H9 (cell line): ENCODE measurements at regions not wholly inside any gene's neighbourhood (a gene's known extent, or its start where the extent isn't known, plus 50 kb on each side); places are given as distances from the start of the nearest gene placed in this dataset.

Experiments used
- DNase-seq: peaks from one replicate; pipeline ENCODE4 v3.0.0-alpha.2; 2017
- H2AFZ ChIP-seq: one replicate; pipeline ENCODE4 v1.6.1; 2013; ENCODE audit warnings: mild to moderate bottlenecking, low read length, control low read depth, moderate library complexity
- H2AK5ac ChIP-seq: 2 replicates; pipeline ENCODE4 v1.6.1; 2013; ENCODE audit warnings: low read length, control low read depth, mixed read lengths; ENCODE audit not compliant: insufficient read length
- H2BK120ac ChIP-seq: one replicate; pipeline ENCODE4 v1.6.1; 2013; ENCODE audit warnings: low read depth, mild to moderate bottlenecking, low read length, control low read depth, inconsistent platforms; ENCODE audit not compliant: poor library complexity, severe bottlenecking
- H2BK12ac ChIP-seq: 2 replicates; pipeline ENCODE4 v1.6.1; 2013; ENCODE audit warnings: low read length, control low read depth, mixed read lengths, low read depth; ENCODE audit not compliant: insufficient read length
- H2BK15ac ChIP-seq: 2 replicates; pipeline ENCODE4 v1.6.1; 2013; ENCODE audit warnings: low read depth, low read length, control low read depth
- H2BK20ac ChIP-seq: one replicate; pipeline ENCODE4 v1.6.1; 2013; ENCODE audit warnings: low read depth, mild to moderate bottlenecking, low read length, control low read depth, inconsistent platforms; ENCODE audit not compliant: poor library complexity, severe bottlenecking
- H2BK5ac ChIP-seq: 2 replicates; pipeline ENCODE4 v1.6.1; 2013; ENCODE audit warnings: low read length, control low read depth, mixed read lengths; ENCODE audit not compliant: insufficient read length
- H3K14ac ChIP-seq: 2 replicates; pipeline ENCODE4 v1.6.1; 2013; ENCODE audit warnings: low read length, control low read depth; ENCODE audit not compliant: insufficient read depth
- H3K18ac ChIP-seq: 2 replicates; pipeline ENCODE4 v1.6.1; 2013; ENCODE audit warnings: low read depth, mild to moderate bottlenecking, mixed read lengths, low read length, control low read depth; ENCODE audit not compliant: insufficient read length
- H3K23ac ChIP-seq: 2 replicates; pipeline ENCODE4 v1.6.1; 2013; ENCODE audit warnings: low read length, control low read depth, mixed read lengths, low read depth; ENCODE audit not compliant: insufficient read length
- H3K23me2 ChIP-seq: 2 replicates; pipeline ENCODE4 v1.6.1; 2013; ENCODE audit warnings: low read depth, mild to moderate bottlenecking, mixed read lengths, low read length, control low read depth; ENCODE audit not compliant: insufficient read length, poor library complexity, severe bottlenecking
- H3K27ac ChIP-seq: 2 replicates; pipeline ENCODE4 v1.5.1; 2013; ENCODE audit warnings: low read length, control low read depth, mixed read lengths, low read depth; ENCODE audit not compliant: insufficient read length
- H3K27me3 ChIP-seq: 2 replicates; pipeline ENCODE4 v1.6.1; 2013; ENCODE audit warnings: low read length, control low read depth, inconsistent platforms; ENCODE audit not compliant: insufficient read depth
- H3K4ac ChIP-seq: 2 replicates; pipeline ENCODE4 v1.6.1; 2013; ENCODE audit warnings: low read depth, mild to moderate bottlenecking, control low read depth, inconsistent platforms, low read length, moderate library complexity
- H3K4me1 ChIP-seq: 2 replicates; pipeline ENCODE4 v1.6.1; 2013; ENCODE audit warnings: low read length, control low read depth, inconsistent platforms; ENCODE audit not compliant: insufficient read depth
- H3K4me2 ChIP-seq: 2 replicates; pipeline ENCODE4 v1.6.1; 2013; ENCODE audit warnings: low read length, control low read depth, mixed read lengths; ENCODE audit not compliant: insufficient read length, insufficient read depth
- H3K56ac ChIP-seq: 2 replicates; pipeline ENCODE4 v1.6.1; 2013; ENCODE audit warnings: low read depth, mild to moderate bottlenecking, mixed read lengths, low read length, control low read depth; ENCODE audit not compliant: insufficient read length
- H3K79me1 ChIP-seq: 2 replicates; pipeline ENCODE4 v1.6.1; 2013; ENCODE audit warnings: low read depth, mild to moderate bottlenecking, moderate library complexity, low read length, control low read depth, inconsistent platforms; ENCODE audit not compliant: insufficient read depth, poor library complexity, severe bottlenecking
- H3K79me2 ChIP-seq: 2 replicates; pipeline ENCODE4 v1.6.1; 2013; ENCODE audit warnings: low read length, control low read depth, inconsistent platforms; ENCODE audit not compliant: insufficient read depth
- H3K9ac ChIP-seq: 2 replicates; pipeline ENCODE4 v1.6.1; 2013; ENCODE audit warnings: low read length, control low read depth, mixed read lengths; ENCODE audit not compliant: insufficient read length; ENCODE audit errors: extremely low read depth
- H3K9me3 ChIP-seq: one replicate; pipeline ENCODE4 v1.6.1; 2013; ENCODE audit warnings: low read depth, low read length, inconsistent platforms; ENCODE audit not compliant: control insufficient read depth
- H3T11ph ChIP-seq: one replicate; pipeline ENCODE4 v1.6.1; 2013; ENCODE audit warnings: mild to moderate bottlenecking, low read length, control low read depth, inconsistent platforms
- H4K20me1 ChIP-seq: one replicate; pipeline ENCODE4 v1.6.1; 2013; ENCODE audit not compliant: control insufficient read depth, insufficient read length, insufficient read depth
- H4K5ac ChIP-seq: 2 replicates; pipeline ENCODE4 v1.6.1; 2013; ENCODE audit warnings: low read depth, mild to moderate bottlenecking, mixed read lengths, low read length, control low read depth; ENCODE audit not compliant: insufficient read length
- H4K8ac ChIP-seq: replicated peaks from 2 replicates; pipeline ENCODE4 v1.6.1; 2013; ENCODE audit warnings: low read length, control low read depth, mixed read lengths, low read depth; ENCODE audit not compliant: insufficient read length
- H4K91ac ChIP-seq: 2 replicates; pipeline ENCODE4 v1.6.1; 2013; ENCODE audit warnings: low read depth, mild to moderate bottlenecking, moderate library complexity, mixed read lengths, low read length, control low read depth; ENCODE audit not compliant: insufficient read length
- H3K27ac Mint-ChIP-seq, 3 experiments: 2 replicates in 2 of 3; 3 replicates in 1 of 3; pipeline ENCODE4 v1.8.0; 2020 to 2021; ENCODE audit warnings: mixed read lengths in 3 of 3, mild to moderate bottlenecking in 1 of 3, moderate library complexity in 1 of 3
- H3K27me3 Mint-ChIP-seq: 2 replicates; pipeline ENCODE4 v1.8.0; 2021; ENCODE audit warnings: low read depth, mild to moderate bottlenecking, moderate library complexity, mixed read lengths
- H3K36me3 Mint-ChIP-seq, 3 experiments: 2 replicates in 2 of 3; 3 replicates in 1 of 3; pipeline ENCODE4 v1.8.0; 2020 to 2021; ENCODE audit warnings: low read depth in 3 of 3, mixed read lengths in 3 of 3; ENCODE audit not compliant: insufficient read depth in 1 of 3
- H3K4me1 Mint-ChIP-seq, 2 experiments: 2 replicates each; pipeline ENCODE4 v1.8.0; 2020; ENCODE audit warnings: mixed read lengths in 2 of 2
- H3K4me3 Mint-ChIP-seq, 2 experiments: 2 replicates in 1 of 2; 3 replicates in 1 of 2; pipeline ENCODE4 v1.8.0; 2020 to 2021; ENCODE audit warnings: mild to moderate bottlenecking in 2 of 2, mixed read lengths in 2 of 2, moderate library complexity in 1 of 2
- H3K9me3 Mint-ChIP-seq, 2 experiments: 2 replicates in 1 of 2; 3 replicates in 1 of 2; pipeline ENCODE4 v1.8.0; 2020; ENCODE audit warnings: mild to moderate bottlenecking in 2 of 2, mixed read lengths in 2 of 2, moderate library complexity in 1 of 2
- CTCF ChIP-seq: fragments of 200-600 bp; sonication (generic); conservative IDR thresholded peaks from 3 replicates; pipeline ENCODE4 v1.8.0; 2021; ENCODE audit warnings: antibody characterized with exemption, mild to moderate bottlenecking
- WGBS: extraction: QIAGEN DNeasy Blood & Tissue Kit; methylation state at CpG from one replicate; pipeline ENCODE4 v1.1.7; 2013; ENCODE audit warnings: missing lambda C conversion rate, low lambda C conversion rate, mixed read lengths; ENCODE audit not compliant: insufficient read length; ENCODE audit errors: extremely low coverage; 5-methylcytosine and 5-hydroxymethylcytosine counted together

GRCh38 chr7:152577339-152577738 is 98.6 kb downstream of the XRCC2 start:
- H2BK20ac ChIP-seq = no peak overlapping the region
- no peak overlapping the region for H3K56ac ChIP-seq
- H4K20me1 ChIP-seq = no peaks in the 10 kb centered on the region
- no peak overlapping the region for H2BK15ac ChIP-seq
- no peak overlapping the region for H4K5ac ChIP-seq
- Mint-ChIP-seq H3K9me3 (peaks cover 3 to 13% of the 10 kb centered on the region in 2 experiments; a peak in 4 of 5 replicates), H3K27ac (no peak overlapping the region), H3K36me3 (peaks cover 5 to 10% (median 7%) of the 10 kb centered on the region in 3 experiments; a peak in 4 of 7 replicates), H3K4me1 (0 out of 4 replicates have a peak, but pooled peaks cover 0 to 2% of the 10 kb centered on the region in 2 experiments), H3K27me3 (no peaks in the 10 kb centered on the region; the same call in 1 of the 2 replicates), H3K4me3 (no peak overlapping the region)
- WGBS = no CpG with 5 or more reads among the region's 1 CpG
- H3K79me2 ChIP-seq = no peaks in the 10 kb centered on the region
- no peak overlapping the region for H3K14ac ChIP-seq
- H3K4me1 ChIP-seq = no peaks in the 10 kb centered on the region
- H2BK5ac ChIP-seq = no peak overlapping the region
- no peak overlapping the region for H2AK5ac ChIP-seq
- H3K9me3 ChIP-seq = peaks cover 5% of the 10 kb centered on the region
- no peak overlapping the region for H3K4me2 ChIP-seq
- no peak for DNase-seq
- H3K23ac ChIP-seq = no peak overlapping the region
- no peak overlapping the region for H3T11ph ChIP-seq
- H4K91ac ChIP-seq = no peak overlapping the region
- H3K27ac ChIP-seq = no peak overlapping the region
- H3K18ac ChIP-seq = no peak overlapping the region
- no peak overlapping the region for H3K4ac ChIP-seq
- no peak overlapping the region for H2AFZ ChIP-seq
- no peaks in the 10 kb centered on the region for H3K27me3 ChIP-seq
- no peak overlapping the region for H2BK12ac ChIP-seq
- no peak overlapping the region for H4K8ac ChIP-seq
- no peaks in the 10 kb centered on the region for H3K79me1 ChIP-seq
- no peak overlapping the region for H3K9ac ChIP-seq
- no peak for TF ChIP-seq CTCF
- H3K23me2 ChIP-seq = no peaks in the 10 kb centered on the region
- H2BK120ac ChIP-seq = no peak overlapping the region
